ENCODE measurements at regions not wholly inside any gene's neighbourhood (a gene's known extent, or its start where the extent isn't known, plus 50 kb on each side); places are given as distances from the start of the nearest gene placed in this dataset.

- no peak overlapping the region for H2AFZ ChIP-seq (ENCODE audit: insufficient read depth, low read depth, low read length, poor library complexity, severe bottlenecking)
- no peaks in the 10 kb centered on the region for H3K27me3 Mint-ChIP-seq (ENCODE audit: low read depth in 3 of 3)
- TF ChIP-seq CTCF (IDR thresholded peaks at IDR 0.05): no peak
- no peak overlapping the region for H3K9ac ChIP-seq (ENCODE audit: insufficient read depth, low read length, poor library complexity, severe bottlenecking)
- H3K4me1 ChIP-seq (ENCODE audit: control insufficient read depth in 1 of 2, insufficient read depth in 2 of 2, low read length in 2 of 2): no peaks in the 10 kb centered on the region
- H3K36me3 Mint-ChIP-seq: no peaks in the 10 kb centered on the region
- no peaks in the 10 kb centered on the region for H3K36me3 ChIP-seq (replicated peaks in 1 of 2; ENCODE audit: control insufficient read depth in 1 of 2, insufficient read depth in 2 of 2, low read length in 2 of 2)
- H4K20me1 ChIP-seq (ENCODE audit: insufficient read depth, low read length): no peaks in the 10 kb centered on the region
- no peaks in the 10 kb centered on the region for H3K4me1 Mint-ChIP-seq
- no peak for DNase-seq
- H3K4me3 ChIP-seq (replicated peaks in 1 of 3; ENCODE audit: low read depth in 2 of 3, low read length in 3 of 3): no peak overlapping the region
- peaks cover 9 to 10% of the 10 kb centered on the region in 2 donors for H3K9me3 ChIP-seq (replicated peaks in 1 of 2; ENCODE audit: control insufficient read depth in 1 of 2, insufficient read depth in 1 of 2, low read length in 2 of 2)
- H3K9me3 Mint-ChIP-seq: peaks cover 0 to 16% (median 2%) of the 10 kb centered on the region in 7 donors
- H3K79me2 ChIP-seq (ENCODE audit: insufficient read depth, low read length): no peaks in the 10 kb centered on the region
- H3K4me3 Mint-ChIP-seq: no peak overlapping the region
- intact Hi-C loops (cut with micrococcal nuclease): no loop called here
- 89% methylated on average over 1 of the region's 1 CpG for WGBS (ENCODE audit: insufficient coverage)
- no peaks in the 10 kb centered on the region for H3K27me3 ChIP-seq (ENCODE audit: control insufficient read depth in 2 of 2, insufficient read depth in 2 of 2, low read length in 2 of 2)
- H3K27ac Mint-ChIP-seq: no peak overlapping the region
- no peak overlapping the region for H3K4me2 ChIP-seq (replicated peaks; ENCODE audit: extremely low read depth, low read length, poor library complexity, severe bottlenecking)
- H3K27ac ChIP-seq (ENCODE audit: low read depth in 1 of 2, low read length in 2 of 2): no peak overlapping the region
These were observed 489.4 kb downstream of the DNAJB9 start for GRCh38 chr7:109059089-109059488.

- peaks cover 0 to 16% (median 2%) of the 10 kb centered on the region in 7 donors for H3K9me3 Mint-ChIP-seq
- H3K9me3 ChIP-seq (replicated peaks in 1 of 2; ENCODE audit: control insufficient read depth in 1 of 2, insufficient read depth in 1 of 2, low read length in 2 of 2): peaks cover 9 to 10% of the 10 kb centered on the region in 2 donors
- no peaks in the 10 kb centered on the region for H3K4me1 Mint-ChIP-seq
- WGBS (ENCODE audit: insufficient coverage): no CpG with 5 or more reads among the region's 4 CpGs
- H3K36me3 ChIP-seq (replicated peaks in 1 of 2; ENCODE audit: control insufficient read depth in 1 of 2, insufficient read depth in 2 of 2, low read length in 2 of 2): no peaks in the 10 kb centered on the region
- no peak overlapping the region for H2AFZ ChIP-seq (ENCODE audit: insufficient read depth, low read depth, low read length, poor library complexity, severe bottlenecking)
- intact Hi-C loops (cut with micrococcal nuclease): no loop called here
- no peak overlapping the region for H3K4me3 Mint-ChIP-seq
- no peak overlapping the region for H3K27ac ChIP-seq (ENCODE audit: low read depth in 1 of 2, low read length in 2 of 2)
- no peak for TF ChIP-seq CTCF (IDR thresholded peaks at IDR 0.05)
- no peak overlapping the region for H3K4me3 ChIP-seq (replicated peaks in 1 of 3; ENCODE audit: low read depth in 2 of 3, low read length in 3 of 3)
- DNase-seq: no peak
- no peak overlapping the region for H3K4me2 ChIP-seq (replicated peaks; ENCODE audit: extremely low read depth, low read length, poor library complexity, severe bottlenecking)
- no peaks in the 10 kb centered on the region for H3K27me3 Mint-ChIP-seq (ENCODE audit: low read depth in 3 of 3)
- H3K27me3 ChIP-seq (ENCODE audit: control insufficient read depth in 2 of 2, insufficient read depth in 2 of 2, low read length in 2 of 2): no peaks in the 10 kb centered on the region
- H3K79me2 ChIP-seq (ENCODE audit: insufficient read depth, low read length): no peaks in the 10 kb centered on the region
- no peaks in the 10 kb centered on the region for H3K36me3 Mint-ChIP-seq
- no peak overlapping the region for H3K27ac Mint-ChIP-seq
- no peak overlapping the region for H3K9ac ChIP-seq (ENCODE audit: insufficient read depth, low read length, poor library complexity, severe bottlenecking)
- H3K4me1 ChIP-seq (ENCODE audit: control insufficient read depth in 1 of 2, insufficient read depth in 2 of 2, low read length in 2 of 2): no peaks in the 10 kb centered on the region
- no peaks in the 10 kb centered on the region for H4K20me1 ChIP-seq (ENCODE audit: insufficient read depth, low read length)
These were observed 493.1 kb downstream of the DNAJB9 start for GRCh38 chr7:109062798-109063197.
